GM12892 (cell line): ENCODE measurements at regions not wholly inside any gene's neighbourhood (a gene's known extent, or its start where the extent isn't known, plus 50 kb on each side); places are given as distances from the start of the nearest gene placed in this dataset.

ENCODE experiments used
- DNase-seq: peaks from one replicate; pipeline ENCODE4 v3.0.0; 2011; ENCODE audit not compliant: insufficient read length
- FAIRE-seq: peaks from 2 replicates; lab custom pipeline; 2011; peaks lifted over from hg19 to GRCh38; lab: Jason Lieb, UNC
- POLR2A ChIP-seq: IDR thresholded peaks from 2 replicates; pipeline ENCODE4 v1.6.1; 2011; ENCODE audit warnings: low read depth, low read length, control low read depth
- POLR2AphosphoS5 ChIP-seq: IDR thresholded peaks from 2 replicates; pipeline ENCODE4 v1.6.1; 2011; ENCODE audit warnings: low read depth, low read length, control low read depth
- TAF1 ChIP-seq: IDR thresholded peaks from 2 replicates; pipeline ENCODE4 v1.6.1; 2011; ENCODE audit warnings: low read depth, mild to moderate bottlenecking, control low read depth, low read length, borderline replicate concordance

DNA sequence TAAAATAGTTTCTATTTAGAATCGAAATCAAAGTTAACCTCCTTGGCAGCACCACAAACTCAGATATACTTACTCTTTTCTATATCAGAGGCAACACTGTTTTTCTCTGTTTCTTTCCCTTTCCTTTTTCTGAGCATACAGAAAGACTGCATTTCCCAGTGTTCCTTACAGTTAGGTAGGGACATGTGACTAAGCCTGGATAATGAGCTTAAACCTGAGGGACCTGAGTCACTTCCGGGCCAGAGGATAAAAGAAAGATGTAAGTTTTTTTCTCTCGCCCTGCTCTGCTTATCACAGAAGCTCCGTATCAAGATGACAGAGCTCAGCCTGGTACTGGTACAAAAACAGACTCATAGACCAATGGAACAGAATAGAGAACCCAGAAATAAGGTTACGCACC is 531.9 kb downstream of the KLF12 start:
- no peak for DNase-seq
- FAIRE-seq: no peak
- TF ChIP-seq POLR2AphosphoS5 (no peak), TAF1 (no peak), POLR2A (no peak)

DNA sequence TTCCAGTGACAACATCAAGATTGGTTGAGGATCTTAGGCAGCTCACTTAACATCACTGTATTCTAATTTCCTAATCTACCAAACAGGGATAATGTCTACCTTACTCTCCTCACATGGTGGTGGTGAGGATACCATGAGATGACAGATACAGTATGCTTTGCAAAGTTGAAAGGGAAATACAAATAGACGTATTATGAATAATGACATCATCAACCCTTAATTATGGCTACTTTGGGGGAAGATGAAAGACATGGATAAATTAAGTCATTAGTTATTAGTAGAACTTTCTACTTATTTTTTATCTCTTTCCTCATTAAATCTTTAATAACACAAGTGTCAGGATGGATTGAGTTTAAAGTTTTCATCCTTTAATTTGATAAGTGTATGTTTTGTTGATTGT is 532.5 kb downstream of the KLF12 start:
- no peak for DNase-seq
- FAIRE-seq: no peak
- TF ChIP-seq POLR2AphosphoS5 (no peak), TAF1 (no peak), POLR2A (no peak)

DNA sequence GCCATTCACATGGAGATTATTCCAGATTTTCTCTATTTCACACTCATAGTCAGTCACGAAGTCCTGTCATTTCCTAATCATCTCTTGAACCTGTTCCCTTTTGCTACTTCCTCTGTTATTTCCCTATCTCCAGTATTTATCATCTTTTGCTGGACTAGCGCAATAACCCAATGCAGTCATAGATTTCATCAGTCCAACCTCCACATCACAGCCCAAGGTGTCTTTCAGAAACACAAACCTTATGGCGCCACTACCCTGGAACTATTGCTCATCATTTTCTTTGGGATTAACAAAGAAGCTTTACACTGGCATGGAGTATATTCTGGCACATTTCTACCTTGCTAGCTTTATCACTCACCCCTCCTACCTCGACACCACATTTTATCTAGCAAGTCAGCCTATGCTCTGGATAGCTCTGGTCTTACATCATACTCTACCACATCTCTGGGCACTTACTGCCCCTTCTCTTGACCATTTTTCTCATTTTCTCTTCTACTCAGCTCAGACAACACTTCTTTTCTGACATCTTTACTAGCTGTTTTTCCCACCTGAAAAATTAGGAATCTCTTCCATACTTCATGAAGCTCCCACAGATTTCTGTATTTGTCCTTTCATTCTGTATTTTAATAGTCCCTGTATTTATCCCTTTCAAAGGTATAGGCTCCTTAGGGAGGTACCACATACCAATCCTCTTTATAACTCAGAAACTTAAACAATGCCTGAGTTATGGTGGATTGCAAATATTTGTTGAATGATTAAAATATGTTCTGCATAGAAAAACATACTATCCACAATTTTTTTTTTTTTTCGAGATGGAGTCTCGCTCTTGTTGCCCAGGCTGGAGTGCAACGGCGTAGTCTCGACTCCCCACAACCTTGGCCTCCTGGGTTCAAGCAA is 534.7 kb downstream of the KLF12 start:
- no peak for DNase-seq
- TF ChIP-seq POLR2A (no peak), POLR2AphosphoS5 (no peak), TAF1 (no peak)
- no peak for FAIRE-seq

DNA sequence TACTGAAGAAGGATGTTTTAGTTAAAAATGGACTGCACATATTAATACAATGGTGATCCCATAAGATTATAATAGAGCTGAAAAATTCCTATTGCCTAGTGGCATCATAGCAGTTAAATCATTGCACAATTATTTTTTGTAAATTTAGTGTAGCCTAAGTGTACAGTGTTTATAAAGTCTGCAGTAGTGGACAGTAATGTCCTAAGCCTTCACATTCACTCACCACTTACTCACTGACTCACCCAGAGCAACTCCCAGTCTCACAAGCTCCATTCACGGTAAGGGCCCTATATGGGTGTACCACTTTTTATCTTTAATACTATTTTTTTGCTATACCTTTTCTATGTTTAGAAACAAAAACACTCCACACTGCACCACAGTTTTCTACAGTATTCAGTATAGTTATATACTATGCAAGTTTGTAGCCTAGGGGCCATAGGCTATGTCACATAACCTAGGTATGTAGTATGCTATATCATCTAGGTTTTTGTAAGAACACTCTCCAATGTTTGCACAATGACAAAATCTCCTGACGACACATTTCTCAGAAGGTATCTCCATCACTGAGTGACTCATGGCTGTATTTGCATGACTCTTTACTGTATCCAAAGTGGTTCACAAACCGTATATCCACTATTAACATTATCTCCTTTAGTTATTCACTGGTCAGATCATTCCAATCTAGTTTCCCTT is 536.0 kb downstream of the KLF12 start:
- no peak for FAIRE-seq
- no peak for TF ChIP-seq POLR2A
- no peak for TF ChIP-seq TAF1
- no peak for TF ChIP-seq POLR2AphosphoS5
- no peak for DNase-seq

DNA sequence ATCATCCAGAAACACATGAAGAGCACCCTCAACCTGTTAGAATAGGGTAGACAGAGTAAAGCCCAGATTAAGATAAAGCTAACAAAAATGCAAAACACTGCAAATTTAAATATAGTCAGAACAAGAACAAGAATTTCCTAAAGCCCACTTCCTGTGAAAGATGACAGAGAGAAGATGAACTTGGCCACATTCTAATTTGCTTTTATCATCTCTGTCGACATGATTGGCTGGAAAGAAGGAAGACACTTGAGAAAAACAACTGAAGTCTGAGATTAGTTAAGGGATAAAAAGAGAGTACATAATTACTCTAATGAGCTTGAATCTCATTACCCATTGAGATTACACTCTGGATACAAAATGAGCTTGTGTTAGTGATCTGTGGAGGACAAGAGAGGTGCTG is 537.6 kb downstream of the KLF5 start:
- DNase-seq (no peak), FAIRE-seq (no peak)
- TF ChIP-seq TAF1 (no peak), POLR2A (no peak), POLR2AphosphoS5 (no peak)

DNA sequence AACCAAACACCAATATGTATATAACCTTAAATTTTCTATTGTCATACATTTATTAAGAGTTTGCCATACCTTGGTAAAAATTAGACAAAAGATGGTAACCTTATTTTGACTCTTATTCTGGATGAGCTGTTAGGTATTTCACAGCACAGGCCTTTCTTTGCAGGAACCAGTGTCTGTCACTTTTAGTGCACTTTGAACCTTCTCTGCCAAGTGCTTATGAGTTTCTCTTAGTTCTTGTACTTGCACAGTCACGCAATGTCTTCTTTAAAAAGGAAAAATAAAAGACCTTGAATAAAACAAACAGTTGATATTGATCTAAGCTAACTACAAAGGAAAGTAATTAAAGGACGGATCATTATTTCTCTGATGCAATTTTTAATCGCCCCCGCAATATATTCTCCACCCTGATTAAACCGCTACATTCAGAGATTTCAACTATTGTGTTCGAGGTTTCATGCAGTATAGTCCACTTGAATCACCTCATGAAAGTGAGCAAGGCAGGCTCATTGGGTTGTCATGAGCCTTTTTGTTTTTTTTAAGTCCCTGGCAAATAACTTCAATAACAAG is 534.5 kb downstream of the KLF5 start:
- TF ChIP-seq POLR2A: no peak
- TF ChIP-seq POLR2AphosphoS5: no peak
- TF ChIP-seq TAF1: no peak
- no peak for FAIRE-seq
- DNase-seq: no peak

DNA sequence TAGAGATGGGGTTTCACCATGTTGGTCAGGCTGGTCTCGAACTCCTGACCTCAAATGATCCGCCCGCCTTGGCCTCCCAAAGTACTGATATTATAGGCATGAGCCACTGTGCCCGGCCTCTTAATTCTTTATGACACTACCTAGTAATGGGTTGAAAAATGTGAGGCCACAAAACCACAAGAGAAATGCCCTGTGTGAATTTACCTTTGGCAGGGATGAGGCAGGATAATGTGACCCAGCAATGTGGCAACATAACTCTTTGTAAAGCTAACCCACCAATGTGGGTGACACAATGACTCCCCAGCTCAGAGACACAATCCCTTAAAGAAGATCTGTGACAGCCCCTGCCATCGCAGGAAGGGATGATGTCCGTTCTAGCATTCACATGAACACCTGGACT is 533.1 kb downstream of the KLF5 start:
- no peak for DNase-seq
- TF ChIP-seq POLR2AphosphoS5 (no peak), TAF1 (no peak), POLR2A (no peak)
- FAIRE-seq: no peak

DNA sequence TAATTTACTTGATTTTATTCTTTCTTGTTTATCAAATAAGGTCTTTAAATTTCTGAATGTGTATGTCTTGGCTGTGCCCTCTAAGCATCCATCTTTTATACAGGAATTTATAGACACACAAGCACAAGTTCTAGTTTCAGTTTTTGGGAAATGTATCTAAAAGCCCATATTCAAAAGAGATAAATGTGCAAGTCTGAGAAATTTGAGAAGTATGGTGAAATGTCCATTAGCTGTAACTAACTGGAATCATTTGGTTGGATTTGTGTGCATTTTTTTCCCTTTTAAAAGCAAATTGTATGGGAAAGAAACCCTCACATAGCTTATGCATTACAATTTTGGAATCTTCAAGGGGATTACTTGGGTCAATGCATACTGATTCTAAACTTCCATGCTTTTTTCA is 532.0 kb downstream of the KLF5 start:
- TF ChIP-seq TAF1 (no peak), POLR2AphosphoS5 (no peak), POLR2A (no peak)
- FAIRE-seq (no peak), DNase-seq (no peak)

DNA sequence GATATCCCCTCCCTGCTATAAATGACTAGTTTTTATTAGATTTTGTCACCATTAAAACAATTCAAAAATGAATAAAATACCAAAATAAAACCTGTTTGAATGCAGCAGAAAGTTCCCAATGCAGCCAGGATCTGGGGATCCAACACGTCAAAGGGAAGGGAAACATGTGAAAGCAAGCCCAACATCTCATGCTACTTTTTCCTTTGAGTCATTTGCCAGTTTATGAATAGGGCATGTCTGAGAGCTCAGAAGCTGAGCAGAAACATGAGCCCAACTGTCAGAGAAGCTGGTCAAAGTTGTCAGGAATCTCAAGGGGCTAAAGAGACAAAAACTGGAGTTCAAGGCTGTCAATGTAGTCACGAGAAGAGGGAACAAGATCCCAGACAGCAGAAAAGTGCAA is 526.4 kb downstream of the KLF5 start:
- no peak for FAIRE-seq
- no peak for DNase-seq
- TF ChIP-seq TAF1 (no peak), POLR2AphosphoS5 (no peak)

DNA sequence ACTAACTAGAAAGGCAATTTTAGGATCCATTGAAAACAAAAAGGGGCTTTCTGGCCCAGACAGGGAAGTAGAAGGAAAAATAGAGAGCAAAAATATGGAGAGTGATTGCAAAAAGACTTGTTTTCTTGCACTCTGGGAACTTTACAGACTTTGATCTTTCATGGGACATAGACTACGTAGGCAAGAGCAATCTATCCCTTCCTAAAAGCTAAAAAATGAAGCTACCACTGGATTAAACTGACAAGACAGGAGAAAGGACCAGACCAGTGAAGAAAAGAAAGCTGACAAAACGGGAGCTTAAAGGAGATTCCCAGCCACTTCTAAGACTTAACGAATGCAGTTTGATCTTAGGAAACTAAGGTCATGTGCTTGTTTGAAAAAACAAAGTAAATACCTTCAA is 524.5 kb downstream of the KLF5 start:
- FAIRE-seq (no peak), DNase-seq (no peak)
- TF ChIP-seq POLR2AphosphoS5: no peak

DNA sequence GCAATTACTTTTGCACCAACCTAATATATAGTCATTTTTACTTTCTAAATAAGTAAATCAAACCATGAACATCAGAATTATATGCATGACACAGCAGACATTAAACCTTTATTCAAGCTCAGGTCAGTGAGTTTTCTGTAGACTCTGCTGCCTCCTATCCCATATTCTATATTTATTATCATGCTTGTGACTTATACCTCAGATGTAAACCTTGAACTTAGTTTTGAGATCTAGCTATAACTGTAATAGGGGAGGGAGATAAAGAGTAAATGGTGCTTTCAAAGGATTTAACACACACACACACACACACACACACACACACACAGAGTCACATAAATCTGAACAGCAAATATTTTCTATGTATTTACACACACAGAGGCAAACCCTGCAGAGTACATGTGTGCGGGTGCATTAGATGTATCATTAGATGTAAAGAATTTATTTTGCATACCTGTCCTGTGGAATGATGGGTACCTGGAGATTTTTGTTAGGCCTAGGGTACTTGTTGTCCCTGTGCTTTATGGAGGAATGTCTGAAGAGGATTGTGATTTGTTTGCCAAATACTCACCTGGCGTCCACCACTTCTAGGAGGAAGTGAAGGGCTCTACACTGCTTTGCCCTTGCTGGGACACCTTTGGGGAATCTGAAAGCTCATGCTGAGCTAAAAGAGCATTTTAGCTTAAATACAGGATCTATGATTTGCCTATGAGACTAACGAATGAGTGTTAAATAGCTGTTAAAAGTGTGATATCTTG is 521.9 kb downstream of the KLF5 start:
- DNase-seq (no peak), FAIRE-seq (no peak)
- TF ChIP-seq POLR2AphosphoS5: no peak
- no peak for TF ChIP-seq TAF1
- TF ChIP-seq POLR2A: no peak
